ENCODE measurements at regions not wholly inside any gene's neighbourhood (a gene's known extent, or its start where the extent isn't known, plus 50 kb on each side); places are given as distances from the start of the nearest gene placed in this dataset.

DNA sequence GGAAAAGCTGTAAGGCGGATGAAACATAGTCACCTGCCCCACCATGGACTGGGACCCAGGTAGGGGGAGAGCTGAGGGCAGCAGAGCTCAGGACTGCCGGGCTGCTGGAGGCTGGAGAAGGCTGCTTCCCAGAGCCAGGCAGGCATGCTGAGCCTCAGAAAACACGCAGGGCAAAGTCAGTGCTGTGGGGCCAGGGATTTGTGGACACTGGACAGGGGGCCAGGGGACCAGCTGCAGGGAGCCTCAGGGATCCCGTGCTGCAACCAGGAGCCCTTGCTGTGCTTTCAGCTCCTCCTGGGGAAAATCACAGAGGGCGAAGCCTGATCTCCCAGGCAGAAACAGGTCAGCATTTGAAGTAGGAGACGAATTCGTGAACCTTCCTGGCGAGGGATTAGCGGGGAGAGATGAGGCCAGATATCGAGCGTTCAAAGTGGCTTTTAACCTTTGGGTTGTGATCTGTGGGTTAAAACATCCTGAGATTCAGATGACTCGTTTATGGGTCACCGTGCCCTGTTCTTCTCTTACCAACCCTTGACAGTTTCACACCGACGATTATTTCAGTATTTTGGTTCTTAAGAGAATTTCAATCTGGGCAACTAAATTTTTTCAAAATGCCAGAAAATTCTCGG lies 85.6 kb upstream of the SHH start:
- TF ChIP-seq CTCF (IDR thresholded peaks at IDR 0.05; ENCODE audit: low read depth, low read length, poor library complexity, severe bottlenecking) (no peak), EZH2phosphoT487 (IDR thresholded peaks at IDR 0.05; ENCODE audit: borderline replicate concordance, low read length) (no peak)

Data from DOHH2 (cell line).